ENCODE measurements at regions not wholly inside any gene's neighbourhood (a gene's known extent, or its start where the extent isn't known, plus 50 kb on each side); places are given as distances from the start of the nearest gene placed in this dataset.
"Not testable (repeated sequence)": the region's sequence is repeated elsewhere in the genome, so short reads cannot be mapped to it uniquely, and the experiment has no call there.

GRCh38 chrX:1111601-1112300 is 100.7 kb downstream of the CRLF2 start:
- ChIA-PET POLR2A (no interaction called here), CTCF (no interaction called here)
- TF ChIP-seq HDGF (IDR thresholded peaks at IDR 0.05; ENCODE audit: borderline replicate concordance) (no peak), SUZ12 (IDR thresholded peaks at IDR 0.05) (no peak), ARNT (IDR thresholded peaks at IDR 0.05) (no peak), TARDBP (IDR thresholded peaks at IDR 0.05) (no peak), SP1 (IDR thresholded peaks at IDR 0.05) (no peak), PKNOX1 (IDR thresholded peaks at IDR 0.05) (no peak), BHLHE40 (IDR thresholded peaks at IDR 0.05; ENCODE audit: borderline replicate concordance) (no peak), NFRKB (IDR thresholded peaks at IDR 0.05) (no peak), LEF1 (IDR thresholded peaks at IDR 0.05; ENCODE audit: borderline replicate concordance) (no peak), FOXM1 (IDR thresholded peaks at IDR 0.05; ENCODE audit: borderline replicate concordance) (no peak), FOXK2 (IDR thresholded peaks at IDR 0.05) (no peak)
- no peak for DNase-seq (ENCODE audit: extremely low spot score)

GRCh38 chrX:1109580-1110119 is 102.8 kb downstream of the CRLF2 start:
- CTCF ChIA-PET, result no interaction called here
- no peak for DNase-seq (ENCODE audit: extremely low spot score)
- TF ChIP-seq SP1 (IDR thresholded peaks at IDR 0.05), result no peak
- TF ChIP-seq FOXK2 (IDR thresholded peaks at IDR 0.05), result no peak
- TF ChIP-seq ZNF384 (IDR thresholded peaks at IDR 0.05), result no peak
- no peak for TF ChIP-seq LEF1 (IDR thresholded peaks at IDR 0.05; ENCODE audit: borderline replicate concordance)
- TF ChIP-seq FOXA1 (IDR thresholded peaks at IDR 0.05), result no peak
- TF ChIP-seq SUZ12 (IDR thresholded peaks at IDR 0.05), result no peak
- TF ChIP-seq HDGF (IDR thresholded peaks at IDR 0.05; ENCODE audit: borderline replicate concordance), result no peak
- no peak for TF ChIP-seq FOXM1 (IDR thresholded peaks at IDR 0.05; ENCODE audit: borderline replicate concordance)
- TF ChIP-seq BHLHE40 (IDR thresholded peaks at IDR 0.05; ENCODE audit: borderline replicate concordance), result no peak
- no peak for TF ChIP-seq NFRKB (IDR thresholded peaks at IDR 0.05)
- no peak for TF ChIP-seq ELF4 (IDR thresholded peaks at IDR 0.05)
- TF ChIP-seq CTBP1 (IDR thresholded peaks at IDR 0.05; ENCODE audit: borderline replicate concordance), result no peak
- no peak for TF ChIP-seq PKNOX1 (IDR thresholded peaks at IDR 0.05)
- POLR2A ChIA-PET, result no interaction called here

- ChIA-PET CTCF (no interaction called here), POLR2A (no interaction called here)
- TF ChIP-seq BHLHE40 (IDR thresholded peaks at IDR 0.05; ENCODE audit: borderline replicate concordance) (no peak), LEF1 (IDR thresholded peaks at IDR 0.05; ENCODE audit: borderline replicate concordance) (no peak), FOXM1 (IDR thresholded peaks at IDR 0.05; ENCODE audit: borderline replicate concordance) (no peak), NFRKB (IDR thresholded peaks at IDR 0.05) (no peak), ZNF384 (IDR thresholded peaks at IDR 0.05) (no peak), HDGF (IDR thresholded peaks at IDR 0.05; ENCODE audit: borderline replicate concordance) (no peak), SUZ12 (IDR thresholded peaks at IDR 0.05) (no peak), FOXK2 (IDR thresholded peaks at IDR 0.05) (no peak), PKNOX1 (IDR thresholded peaks at IDR 0.05) (no peak), ARNT (IDR thresholded peaks at IDR 0.05) (no peak), SP1 (IDR thresholded peaks at IDR 0.05) (no peak), L3MBTL2 (conservative IDR thresholded peaks at IDR 0.05) (no peak), CTBP1 (IDR thresholded peaks at IDR 0.05; ENCODE audit: borderline replicate concordance) (no peak), FOXA1 (IDR thresholded peaks at IDR 0.05) (no peak), ELF4 (IDR thresholded peaks at IDR 0.05) (no peak), TARDBP (IDR thresholded peaks at IDR 0.05) (no peak)
- DNase-seq (ENCODE audit: extremely low spot score), result no peak
Measured at GRCh38 chrX:1108501-1109445, 103.7 kb downstream of the CRLF2 start.

- TF ChIP-seq HDGF (IDR thresholded peaks at IDR 0.05; ENCODE audit: borderline replicate concordance), result no peak
- ChIA-PET POLR2A (no interaction called here), CTCF (no interaction called here)
- no peak for DNase-seq (ENCODE audit: extremely low spot score)
Measured at GRCh38 chrX:1106478-1107210, 105.8 kb downstream of the CRLF2 start.

GRCh38 chrX:1105671-1106419 is 106.6 kb downstream of the CRLF2 start:
- ChIA-PET CTCF (no interaction called here), POLR2A (no interaction called here)
- DNase-seq (ENCODE audit: extremely low spot score), result no peak
- no peak for TF ChIP-seq NFRKB (IDR thresholded peaks at IDR 0.05)
- TF ChIP-seq SUZ12 (IDR thresholded peaks at IDR 0.05), result no peak

GRCh38 chrX:1105031-1105430 is 107.4 kb downstream of the CRLF2 start:
- POLR2A ChIA-PET; DNase-seq (ENCODE audit: extremely low spot score); CTCF ChIA-PET: not testable (repeated sequence)
